ENCODE measurements at regions not wholly inside any gene's neighbourhood (a gene's known extent, or its start where the extent isn't known, plus 50 kb on each side); places are given as distances from the start of the nearest gene placed in this dataset.

DNA sequence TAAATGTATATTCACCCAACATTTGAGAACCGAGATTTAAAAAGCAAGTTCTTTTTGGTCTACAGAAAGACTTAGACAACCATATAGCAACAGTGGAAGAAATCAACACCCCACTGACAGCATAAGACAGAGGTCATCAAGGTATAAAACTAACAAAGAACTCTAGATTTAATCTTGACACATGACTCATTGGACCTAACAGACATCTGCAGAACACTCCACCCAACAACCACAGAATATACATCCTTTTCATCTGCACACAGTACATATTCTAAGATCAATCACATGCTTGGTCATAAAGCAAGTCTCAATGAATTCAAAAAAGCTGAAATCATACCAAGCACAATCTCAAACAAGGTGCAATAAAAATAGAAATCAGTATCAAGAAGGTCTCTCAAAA is 65.8 kb downstream of the SPIN4 start:
- Histone ChIP-seq H3K27ac (ENCODE audit: extremely low read depth, low read depth, low read length) (no peak overlapping the region), H3K4me2 (ENCODE audit: insufficient read depth, low read length) (no peak overlapping the region), H3K27me3 (ENCODE audit: control insufficient read depth in 2 of 2, insufficient read depth in 2 of 2, low read length in 2 of 2) (no peaks in the 10 kb centered on the region), H4K20me1 (replicated peaks; ENCODE audit: control insufficient read depth, insufficient read depth, low read length) (no peaks in the 10 kb centered on the region), H3K9me3 (replicated peaks; ENCODE audit: control insufficient read depth, insufficient read depth, low read depth, low read length) (no peaks in the 10 kb centered on the region), H3K79me2 (ENCODE audit: control insufficient read depth, insufficient read depth, low read length) (no peaks in the 10 kb centered on the region), H3K9me1 (ENCODE audit: control insufficient read depth, insufficient read depth, low read length) (no peaks in the 10 kb centered on the region), H3K9ac (ENCODE audit: insufficient read depth in 1 of 2, low read depth in 2 of 2, low read length in 2 of 2) (no peak overlapping the region), H3K4me1 (replicated peaks in 1 of 2; ENCODE audit: control insufficient read depth in 2 of 2, insufficient read depth in 2 of 2, low read length in 2 of 2) (0 out of 5 replicates have a peak, but pooled peaks cover 0 to 3% of the 10 kb centered on the region in 2 experiments), H3K4me3 (no peak overlapping the region), H2AFZ (ENCODE audit: low read depth, low read length) (no peak overlapping the region), H3K36me3 (ENCODE audit: control insufficient read depth, insufficient read depth, low read length) (no peaks in the 10 kb centered on the region)
- in situ Hi-C loops (cut with MboI), result no loop called here
- ATAC-seq, result no peak
- no peak for TF ChIP-seq KHSRP (IDR thresholded peaks at IDR 0.05)
- TF ChIP-seq POLR2AphosphoS5 (IDR thresholded peaks at IDR 0.05; ENCODE audit: control insufficient read depth, insufficient read depth, low read depth, low read length), result no peak
- TF ChIP-seq EHMT2 (IDR thresholded peaks at IDR 0.05), result no peak
- no peak for TF ChIP-seq GTF2E2 (tag; IDR thresholded peaks at IDR 0.05)
- no peak for TF ChIP-seq CREB1 (IDR thresholded peaks at IDR 0.05)
- TF ChIP-seq CREB1 (CRISPR knock-in tag; IDR thresholded peaks at IDR 0.05), result no peak
- TF ChIP-seq ZNF384 (IDR thresholded peaks at IDR 0.05; ENCODE audit: low read depth, low read length), result no peak
- TF ChIP-seq, protein P1, sequence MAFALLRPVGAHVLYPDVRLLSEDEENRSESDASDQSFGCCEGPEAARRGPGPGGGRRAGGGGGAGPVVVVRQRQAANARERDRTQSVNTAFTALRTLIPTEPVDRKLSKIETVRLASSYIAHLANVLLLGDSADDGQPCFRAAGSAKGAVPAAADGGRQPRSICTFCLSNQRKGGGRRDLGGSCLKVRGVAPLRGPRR (CRISPR knock-in tag; IDR thresholded peaks at IDR 0.05), result no peak
- TF ChIP-seq ARNT (IDR thresholded peaks at IDR 0.05), result no peak
- no peak for TF ChIP-seq ZBTB17 (CRISPR knock-in tag; IDR thresholded peaks at IDR 0.05)
- no peak for TF ChIP-seq MBD2 (IDR thresholded peaks at IDR 0.05; ENCODE audit: borderline replicate concordance, low read depth)
- TF ChIP-seq ZNF239 (CRISPR knock-in tag; IDR thresholded peaks at IDR 0.05), result no peak
- TF ChIP-seq MCM3 (IDR thresholded peaks at IDR 0.05), result no peak
- DNase-seq (ENCODE audit: extremely low read depth in 1 of 4, low spot score in 3 of 4), result no peak
- ChIA-PET CTCF (ENCODE audit: low intra/inter-chr PET ratio) (no interaction called here), POLR2A (no interaction called here)
- intact Hi-C loops (cut with micrococcal nuclease), result no loop called here
- WGBS (ENCODE audit: insufficient coverage, low coverage, missing lambda C conversion rate), result 20% methylated on average over 1 of the region's 1 CpG
- FAIRE-seq, result no peak
- no TSS peak for BruUV-seq (replicated peaks)

Data from K562 (cell line).